Thyroid gland (tissue), 4 donors: ENCODE measurements at regions not wholly inside any gene's neighbourhood (a gene's known extent, or its start where the extent isn't known, plus 50 kb on each side); places are given as distances from the start of the nearest gene placed in this dataset.
A peak's percentile ranks its signal among the peaks of the same experiment; 100 is the strongest.

Experiments used
- DNase-seq, 2 donors: peaks; one replicate each; pipeline ENCODE4 v3.0.0-alpha.2; 2019
- H3K27ac ChIP-seq, 3 donors: fragments of 200-600 bp; sonication (generic); 1 replicate in 2 of 3; 2 replicates in 1 of 3; pipeline ENCODE4 v1.5.1; 2016 to 2019; ENCODE audit warnings: mild to moderate bottlenecking in 1 of 3, moderate library complexity in 1 of 3
- H3K27me3 ChIP-seq: fragments of 200-600 bp; sonication (generic); one replicate; pipeline ENCODE4 v1.5.1; 2019
- H3K36me3 ChIP-seq, 2 donors: fragments of 200-600 bp; sonication (generic); one replicate each; pipeline ENCODE4 v1.5.1; 2016 to 2019
- H3K4me1 ChIP-seq, 2 donors: fragments of 200-600 bp; sonication (generic); one replicate each; pipeline ENCODE4 v1.5.1; 2017 to 2019
- H3K4me3 ChIP-seq, 3 donors: fragments of 200-600 bp; sonication (generic); replicated peaks in 1 of 3; 1 replicate in 2 of 3; 2 replicates in 1 of 3; pipeline ENCODE4 v1.5.1; 2016; ENCODE audit warnings: mild to moderate bottlenecking in 1 of 3
- H3K9me3 ChIP-seq: fragments of 200-600 bp; sonication (generic); one replicate; pipeline ENCODE4 v1.5.1; 2017
- CTCF ChIP-seq, 6 experiments: fragments of 200-600 bp in 3 of 6; fragments of 450-650 bp in 3 of 6; sonication (generic) in 3 of 6; IDR thresholded peaks; one replicate each; pipeline ENCODE4 v1.5.1; 2016 to 2019; ENCODE audit warnings: antibody characterized with exemption in 6 of 6, mild to moderate bottlenecking in 2 of 6, inconsistent platforms in 1 of 6, moderate library complexity in 1 of 6
- POLR2A ChIP-seq, 2 donors: fragments of 450-650 bp; IDR thresholded peaks; one replicate each; pipeline ENCODE4 v1.6.1; 2017; ENCODE audit warnings: antibody characterized with exemption in 2 of 2, mild to moderate bottlenecking in 2 of 2, moderate library complexity in 1 of 2
- WGBS, 2 donors: methylation state at CpG; one replicate each; pipeline ENCODE4 v1.1.5; 2017; 5-methylcytosine and 5-hydroxymethylcytosine counted together
- intact Hi-C: fragments of 100-400 bp; cut with DNase I; formaldehyde crosslinking; loops from one replicate; pipeline ENCODE4 v1.15.1; 2023

- H3K9me3 ChIP-seq = no peaks in the 10 kb centered on the region
- no peak for DNase-seq
- H3K36me3 ChIP-seq = no peaks in the 10 kb centered on the region
- no peak overlapping the region for H3K4me3 ChIP-seq
- 77 to 80% methylated on average over 3 of the region's 3 CpGs for WGBS, 2 donors
- no peaks in the 10 kb centered on the region for H3K27me3 ChIP-seq
- TF ChIP-seq CTCF (IDR thresholded peaks at IDR 0.05) (no peak), POLR2A (IDR thresholded peaks at IDR 0.05) (no peak)
- intact Hi-C loops = no loop called here
- no peak overlapping the region for H3K27ac ChIP-seq
- no peaks in the 10 kb centered on the region for H3K4me1 ChIP-seq
These were observed 1820.1 kb upstream of the LRRTM1 start for GRCh38 chr2:82124629-82125028.

GRCh38 chr2:82120654-82121053, 1816.1 kb upstream of the LRRTM1 start:
- 85 to 88% methylated on average over 5 of the region's 5 CpGs for WGBS, 2 donors
- TF ChIP-seq POLR2A (IDR thresholded peaks at IDR 0.05) = no peak
- TF ChIP-seq CTCF (IDR thresholded peaks at IDR 0.05) = no peak
- Histone ChIP-seq H3K4me3 (no peak overlapping the region), H3K36me3 (no peaks in the 10 kb centered on the region), H3K4me1 (no peaks in the 10 kb centered on the region), H3K27ac (no peak overlapping the region), H3K27me3 (no peaks in the 10 kb centered on the region), H3K9me3 (no peaks in the 10 kb centered on the region)
- DNase-seq = no peak
- intact Hi-C loops = no loop called here

DNA sequence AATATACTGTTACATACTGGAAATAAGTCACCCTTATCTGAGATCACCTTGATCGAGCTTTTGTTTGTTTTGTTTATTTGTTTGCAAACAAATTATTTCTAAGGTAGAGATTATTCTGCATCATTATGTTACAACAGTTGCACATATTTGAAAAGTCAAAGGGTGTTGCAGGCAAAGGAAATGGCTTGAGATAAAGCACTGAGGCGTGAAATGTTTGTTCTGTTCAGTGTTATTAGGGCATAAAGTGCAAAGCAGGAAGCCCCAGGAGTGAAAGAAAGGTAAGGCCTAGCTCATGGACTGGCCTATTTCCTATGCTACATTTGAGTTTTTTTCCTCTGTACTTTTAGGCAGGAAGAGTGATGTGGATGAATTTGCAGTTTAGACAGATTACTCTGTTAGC, 1815.6 kb upstream of the LRRTM1 start:
- DNase-seq = peak in 1 of 2 donors; percentile 3
- H3K36me3 ChIP-seq = no peaks in the 10 kb centered on the region
- H3K9me3 ChIP-seq = no peaks in the 10 kb centered on the region
- no peak overlapping the region for H3K27ac ChIP-seq
- no peaks in the 10 kb centered on the region for H3K4me1 ChIP-seq
- 22 to 34% methylated on average over 2 of the region's 2 CpGs for WGBS, 2 donors
- H3K27me3 ChIP-seq = no peaks in the 10 kb centered on the region
- intact Hi-C loops = no loop called here
- H3K4me3 ChIP-seq = no peak overlapping the region
- TF ChIP-seq CTCF (IDR thresholded peaks at IDR 0.05) = no peak
- TF ChIP-seq POLR2A (IDR thresholded peaks at IDR 0.05) = no peak

GRCh38 chr2:82109418-82109817, 1804.9 kb upstream of the LRRTM1 start:
- no peaks in the 10 kb centered on the region for H3K9me3 ChIP-seq
- no peaks in the 10 kb centered on the region for H3K36me3 ChIP-seq
- H3K27ac ChIP-seq = no peak overlapping the region
- intact Hi-C loops = no loop called here
- WGBS, 2 donors = 85 to 94% methylated on average over 3 of the region's 3 CpGs
- TF ChIP-seq POLR2A (IDR thresholded peaks at IDR 0.05) = no peak
- TF ChIP-seq CTCF (IDR thresholded peaks at IDR 0.05) = no peak
- no peaks in the 10 kb centered on the region for H3K27me3 ChIP-seq
- DNase-seq = no peak
- no peak overlapping the region for H3K4me3 ChIP-seq
- H3K4me1 ChIP-seq = no peaks in the 10 kb centered on the region

- intact Hi-C loops = no loop called here
- Histone ChIP-seq H3K9me3 (no peaks in the 10 kb centered on the region), H3K27ac (no peak overlapping the region), H3K36me3 (no peaks in the 10 kb centered on the region), H3K27me3 (no peaks in the 10 kb centered on the region), H3K4me1 (no peaks in the 10 kb centered on the region), H3K4me3 (no peak overlapping the region)
- 83 to 89% methylated on average over 1 of the region's 1 CpG for WGBS, 2 donors
- TF ChIP-seq CTCF (IDR thresholded peaks at IDR 0.05) = no peak
- no peak for TF ChIP-seq POLR2A (IDR thresholded peaks at IDR 0.05)
- no peak for DNase-seq
These were observed 1794.1 kb upstream of the LRRTM1 start for GRCh38 chr2:82098617-82099016.
